H9 (cell line): ENCODE measurements at regions not wholly inside any gene's neighbourhood (a gene's known extent, or its start where the extent isn't known, plus 50 kb on each side); places are given as distances from the start of the nearest gene placed in this dataset.

Experiments
- DNase-seq: peaks from one replicate; pipeline ENCODE4 v3.0.0-alpha.2; 2017
- H2AFZ ChIP-seq: one replicate; pipeline ENCODE4 v1.6.1; 2013; ENCODE audit warnings: mild to moderate bottlenecking, low read length, control low read depth, moderate library complexity
- H2AK5ac ChIP-seq: 2 replicates; pipeline ENCODE4 v1.6.1; 2013; ENCODE audit warnings: low read length, control low read depth, mixed read lengths; ENCODE audit not compliant: insufficient read length
- H2BK120ac ChIP-seq: one replicate; pipeline ENCODE4 v1.6.1; 2013; ENCODE audit warnings: low read depth, mild to moderate bottlenecking, low read length, control low read depth, inconsistent platforms; ENCODE audit not compliant: poor library complexity, severe bottlenecking
- H2BK12ac ChIP-seq: 2 replicates; pipeline ENCODE4 v1.6.1; 2013; ENCODE audit warnings: low read length, control low read depth, mixed read lengths, low read depth; ENCODE audit not compliant: insufficient read length
- H2BK15ac ChIP-seq: 2 replicates; pipeline ENCODE4 v1.6.1; 2013; ENCODE audit warnings: low read depth, low read length, control low read depth
- H2BK20ac ChIP-seq: one replicate; pipeline ENCODE4 v1.6.1; 2013; ENCODE audit warnings: low read depth, mild to moderate bottlenecking, low read length, control low read depth, inconsistent platforms; ENCODE audit not compliant: poor library complexity, severe bottlenecking
- H2BK5ac ChIP-seq: 2 replicates; pipeline ENCODE4 v1.6.1; 2013; ENCODE audit warnings: low read length, control low read depth, mixed read lengths; ENCODE audit not compliant: insufficient read length
- H3K14ac ChIP-seq: 2 replicates; pipeline ENCODE4 v1.6.1; 2013; ENCODE audit warnings: low read length, control low read depth; ENCODE audit not compliant: insufficient read depth
- H3K18ac ChIP-seq: 2 replicates; pipeline ENCODE4 v1.6.1; 2013; ENCODE audit warnings: low read depth, mild to moderate bottlenecking, mixed read lengths, low read length, control low read depth; ENCODE audit not compliant: insufficient read length
- H3K23ac ChIP-seq: 2 replicates; pipeline ENCODE4 v1.6.1; 2013; ENCODE audit warnings: low read length, control low read depth, mixed read lengths, low read depth; ENCODE audit not compliant: insufficient read length
- H3K23me2 ChIP-seq: 2 replicates; pipeline ENCODE4 v1.6.1; 2013; ENCODE audit warnings: low read depth, mild to moderate bottlenecking, mixed read lengths, low read length, control low read depth; ENCODE audit not compliant: insufficient read length, poor library complexity, severe bottlenecking
- H3K27ac ChIP-seq: 2 replicates; pipeline ENCODE4 v1.5.1; 2013; ENCODE audit warnings: low read length, control low read depth, mixed read lengths, low read depth; ENCODE audit not compliant: insufficient read length
- H3K27me3 ChIP-seq: 2 replicates; pipeline ENCODE4 v1.6.1; 2013; ENCODE audit warnings: low read length, control low read depth, inconsistent platforms; ENCODE audit not compliant: insufficient read depth
- H3K4ac ChIP-seq: 2 replicates; pipeline ENCODE4 v1.6.1; 2013; ENCODE audit warnings: low read depth, mild to moderate bottlenecking, control low read depth, inconsistent platforms, low read length, moderate library complexity
- H3K4me1 ChIP-seq: 2 replicates; pipeline ENCODE4 v1.6.1; 2013; ENCODE audit warnings: low read length, control low read depth, inconsistent platforms; ENCODE audit not compliant: insufficient read depth
- H3K4me2 ChIP-seq: 2 replicates; pipeline ENCODE4 v1.6.1; 2013; ENCODE audit warnings: low read length, control low read depth, mixed read lengths; ENCODE audit not compliant: insufficient read length, insufficient read depth
- H3K56ac ChIP-seq: 2 replicates; pipeline ENCODE4 v1.6.1; 2013; ENCODE audit warnings: low read depth, mild to moderate bottlenecking, mixed read lengths, low read length, control low read depth; ENCODE audit not compliant: insufficient read length
- H3K79me1 ChIP-seq: 2 replicates; pipeline ENCODE4 v1.6.1; 2013; ENCODE audit warnings: low read depth, mild to moderate bottlenecking, moderate library complexity, low read length, control low read depth, inconsistent platforms; ENCODE audit not compliant: insufficient read depth, poor library complexity, severe bottlenecking
- H3K79me2 ChIP-seq: 2 replicates; pipeline ENCODE4 v1.6.1; 2013; ENCODE audit warnings: low read length, control low read depth, inconsistent platforms; ENCODE audit not compliant: insufficient read depth
- H3K9ac ChIP-seq: 2 replicates; pipeline ENCODE4 v1.6.1; 2013; ENCODE audit warnings: low read length, control low read depth, mixed read lengths; ENCODE audit not compliant: insufficient read length; ENCODE audit errors: extremely low read depth
- H3K9me3 ChIP-seq: one replicate; pipeline ENCODE4 v1.6.1; 2013; ENCODE audit warnings: low read depth, low read length, inconsistent platforms; ENCODE audit not compliant: control insufficient read depth
- H3T11ph ChIP-seq: one replicate; pipeline ENCODE4 v1.6.1; 2013; ENCODE audit warnings: mild to moderate bottlenecking, low read length, control low read depth, inconsistent platforms
- H4K20me1 ChIP-seq: one replicate; pipeline ENCODE4 v1.6.1; 2013; ENCODE audit not compliant: control insufficient read depth, insufficient read length, insufficient read depth
- H4K5ac ChIP-seq: 2 replicates; pipeline ENCODE4 v1.6.1; 2013; ENCODE audit warnings: low read depth, mild to moderate bottlenecking, mixed read lengths, low read length, control low read depth; ENCODE audit not compliant: insufficient read length
- H4K8ac ChIP-seq: replicated peaks from 2 replicates; pipeline ENCODE4 v1.6.1; 2013; ENCODE audit warnings: low read length, control low read depth, mixed read lengths, low read depth; ENCODE audit not compliant: insufficient read length
- H4K91ac ChIP-seq: 2 replicates; pipeline ENCODE4 v1.6.1; 2013; ENCODE audit warnings: low read depth, mild to moderate bottlenecking, moderate library complexity, mixed read lengths, low read length, control low read depth; ENCODE audit not compliant: insufficient read length
- H3K27ac Mint-ChIP-seq, 3 experiments: 2 replicates in 2 of 3; 3 replicates in 1 of 3; pipeline ENCODE4 v1.8.0; 2020 to 2021; ENCODE audit warnings: mixed read lengths in 3 of 3, mild to moderate bottlenecking in 1 of 3, moderate library complexity in 1 of 3
- H3K27me3 Mint-ChIP-seq: 2 replicates; pipeline ENCODE4 v1.8.0; 2021; ENCODE audit warnings: low read depth, mild to moderate bottlenecking, moderate library complexity, mixed read lengths
- H3K36me3 Mint-ChIP-seq, 3 experiments: 2 replicates in 2 of 3; 3 replicates in 1 of 3; pipeline ENCODE4 v1.8.0; 2020 to 2021; ENCODE audit warnings: low read depth in 3 of 3, mixed read lengths in 3 of 3; ENCODE audit not compliant: insufficient read depth in 1 of 3
- H3K4me1 Mint-ChIP-seq, 2 experiments: 2 replicates each; pipeline ENCODE4 v1.8.0; 2020; ENCODE audit warnings: mixed read lengths in 2 of 2
- H3K4me3 Mint-ChIP-seq, 2 experiments: 2 replicates in 1 of 2; 3 replicates in 1 of 2; pipeline ENCODE4 v1.8.0; 2020 to 2021; ENCODE audit warnings: mild to moderate bottlenecking in 2 of 2, mixed read lengths in 2 of 2, moderate library complexity in 1 of 2
- H3K9me3 Mint-ChIP-seq, 2 experiments: 2 replicates in 1 of 2; 3 replicates in 1 of 2; pipeline ENCODE4 v1.8.0; 2020; ENCODE audit warnings: mild to moderate bottlenecking in 2 of 2, mixed read lengths in 2 of 2, moderate library complexity in 1 of 2
- WGBS: extraction: QIAGEN DNeasy Blood & Tissue Kit; methylation state at CpG from one replicate; pipeline ENCODE4 v1.1.7; 2013; ENCODE audit warnings: missing lambda C conversion rate, low lambda C conversion rate, mixed read lengths; ENCODE audit not compliant: insufficient read length; ENCODE audit errors: extremely low coverage; 5-methylcytosine and 5-hydroxymethylcytosine counted together
- TF ChIP-seq, protein P1 (sequence below): fragments of 200-600 bp; sonication (generic); conservative IDR thresholded peaks from 3 replicates; pipeline ENCODE4 v1.8.0; 2021; ENCODE audit warnings: antibody characterized with exemption, mild to moderate bottlenecking

GRCh38 chr7:90067171-90067570 is 87.1 kb upstream of the STEAP1 start:
- Histone ChIP-seq H4K5ac (no peak overlapping the region), H3K9me3 (no peaks in the 10 kb centered on the region), H3K4me1 (no peaks in the 10 kb centered on the region), H3K9ac (no peak overlapping the region), H2BK20ac (no peak overlapping the region), H2AFZ (peak overlapping the region; percentile 8), H2AK5ac (no peak overlapping the region), H3K4me2 (no peak overlapping the region), H4K20me1 (no peaks in the 10 kb centered on the region), H2BK15ac (no peak overlapping the region), H3T11ph (no peak overlapping the region), H3K23ac (no peak overlapping the region), H2BK5ac (no peak overlapping the region), H3K23me2 (no peaks in the 10 kb centered on the region), H3K79me1 (no peaks in the 10 kb centered on the region), H3K56ac (no peak overlapping the region), H4K8ac (no peak overlapping the region), H3K18ac (no peak overlapping the region), H3K4ac (no peak overlapping the region), H3K27ac (no peak overlapping the region), H2BK12ac (no peak overlapping the region), H4K91ac (no peak overlapping the region), H3K14ac (no peak overlapping the region), H3K79me2 (no peaks in the 10 kb centered on the region), H2BK120ac (no peak overlapping the region), H3K27me3 (no peaks in the 10 kb centered on the region)
- TF ChIP-seq, protein P1, sequence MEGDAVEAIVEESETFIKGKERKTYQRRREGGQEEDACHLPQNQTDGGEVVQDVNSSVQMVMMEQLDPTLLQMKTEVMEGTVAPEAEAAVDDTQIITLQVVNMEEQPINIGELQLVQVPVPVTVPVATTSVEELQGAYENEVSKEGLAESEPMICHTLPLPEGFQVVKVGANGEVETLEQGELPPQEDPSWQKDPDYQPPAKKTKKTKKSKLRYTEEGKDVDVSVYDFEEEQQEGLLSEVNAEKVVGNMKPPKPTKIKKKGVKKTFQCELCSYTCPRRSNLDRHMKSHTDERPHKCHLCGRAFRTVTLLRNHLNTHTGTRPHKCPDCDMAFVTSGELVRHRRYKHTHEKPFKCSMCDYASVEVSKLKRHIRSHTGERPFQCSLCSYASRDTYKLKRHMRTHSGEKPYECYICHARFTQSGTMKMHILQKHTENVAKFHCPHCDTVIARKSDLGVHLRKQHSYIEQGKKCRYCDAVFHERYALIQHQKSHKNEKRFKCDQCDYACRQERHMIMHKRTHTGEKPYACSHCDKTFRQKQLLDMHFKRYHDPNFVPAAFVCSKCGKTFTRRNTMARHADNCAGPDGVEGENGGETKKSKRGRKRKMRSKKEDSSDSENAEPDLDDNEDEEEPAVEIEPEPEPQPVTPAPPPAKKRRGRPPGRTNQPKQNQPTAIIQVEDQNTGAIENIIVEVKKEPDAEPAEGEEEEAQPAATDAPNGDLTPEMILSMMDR = no peak
- Mint-ChIP-seq H3K36me3 (peaks cover 0 to 3% (median 0%) of the 10 kb centered on the region in 3 experiments; a peak in 2 of 7 replicates), H3K9me3 (peaks cover 4 to 6% of the 10 kb centered on the region in 2 experiments; a peak in 3 of 5 replicates), H3K27ac (no peak overlapping the region), H3K4me3 (no peak overlapping the region), H3K4me1 (peaks cover 0 to 4% of the 10 kb centered on the region in 2 experiments; a peak in 2 of 4 replicates), H3K27me3 (no peaks in the 10 kb centered on the region; the same call in 1 of the 2 replicates)
- WGBS = no CpG with 5 or more reads among the region's 5 CpGs
- no peak for DNase-seq
